Mesendoderm (in vitro differentiated cells): ENCODE measurements at regions not wholly inside any gene's neighbourhood (a gene's known extent, or its start where the extent isn't known, plus 50 kb on each side); places are given as distances from the start of the nearest gene placed in this dataset.
"Not testable (repeated sequence)": the region's sequence is repeated elsewhere in the genome, so short reads cannot be mapped to it uniquely, and the experiment has no call there.

Experiments
- DNase-seq: peaks from one replicate; pipeline ENCODE4 v3.0.0; 2013
- H2AK5ac ChIP-seq: 2 replicates; pipeline ENCODE4 v1.6.1; 2013; ENCODE audit warnings: low read length, inconsistent platforms
- H2BK120ac ChIP-seq: 2 replicates; pipeline ENCODE4 v1.6.1; 2013; ENCODE audit warnings: low read depth, mild to moderate bottlenecking, low read length, moderate library complexity, mixed read lengths
- H2BK15ac ChIP-seq: replicated peaks from 2 replicates; pipeline ENCODE4 v1.6.1; 2013; ENCODE audit warnings: low read depth, mild to moderate bottlenecking, moderate library complexity
- H2BK5ac ChIP-seq: 2 replicates; pipeline ENCODE4 v1.6.1; 2013; ENCODE audit warnings: low read length, inconsistent platforms
- H3K18ac ChIP-seq: 2 replicates; pipeline ENCODE4 v1.6.1; 2013; ENCODE audit warnings: mild to moderate bottlenecking, low read length, mixed read lengths
- H3K23ac ChIP-seq: one replicate; pipeline ENCODE4 v1.6.1; 2013; ENCODE audit warnings: low read length
- H3K27ac ChIP-seq: 2 replicates; pipeline ENCODE4 v1.5.1; 2013; ENCODE audit warnings: low read depth, mild to moderate bottlenecking, inconsistent platforms, low read length, moderate library complexity
- H3K27me3 ChIP-seq: 2 replicates; pipeline ENCODE4 v1.6.1; 2013; ENCODE audit warnings: low read length, control low read depth, mild to moderate bottlenecking, inconsistent platforms; ENCODE audit not compliant: insufficient read depth, poor library complexity
- H3K36me3 ChIP-seq: 2 replicates; pipeline ENCODE4 v1.6.1; 2013; ENCODE audit warnings: low read length, inconsistent platforms; ENCODE audit not compliant: control insufficient read depth, insufficient read depth
- H3K4ac ChIP-seq: one replicate; pipeline ENCODE4 v1.6.1; 2013; ENCODE audit warnings: low read depth, mild to moderate bottlenecking, low read length, moderate library complexity
- H3K4me1 ChIP-seq: 2 replicates; pipeline ENCODE4 v1.6.1; 2013; ENCODE audit warnings: low read depth, low read length, inconsistent platforms; ENCODE audit not compliant: control insufficient read depth
- H3K4me2 ChIP-seq: 2 replicates; pipeline ENCODE4 v1.6.1; 2013; ENCODE audit warnings: low read length
- H3K4me3 ChIP-seq: 2 replicates; pipeline ENCODE4 v1.5.1; 2013; ENCODE audit warnings: mild to moderate bottlenecking, low read length
- H3K56ac ChIP-seq: one replicate; pipeline ENCODE4 v1.6.1; 2013; ENCODE audit warnings: low read length
- H3K79me1 ChIP-seq: 2 replicates; pipeline ENCODE4 v1.6.1; 2013; ENCODE audit warnings: low read length, inconsistent platforms
- H3K79me2 ChIP-seq: 2 replicates; pipeline ENCODE4 v1.6.1; 2013; ENCODE audit warnings: mild to moderate bottlenecking, low read length; ENCODE audit not compliant: control insufficient read depth, insufficient read depth
- H3K9ac ChIP-seq: 2 replicates; pipeline ENCODE4 v1.6.1; 2013; ENCODE audit warnings: low read length, inconsistent platforms
- H4K5ac ChIP-seq: one replicate; pipeline ENCODE4 v1.6.1; 2013; ENCODE audit warnings: low read length
- H4K8ac ChIP-seq: one replicate; pipeline ENCODE4 v1.6.1; 2013; ENCODE audit warnings: low read depth, mild to moderate bottlenecking, control low read depth, low read length, moderate library complexity
- WGBS: extraction: QIAGEN DNeasy Blood & Tissue Kit; methylation state at CpG from one replicate; pipeline ENCODE4 v1.1.7; 2013; ENCODE audit warnings: low lambda C conversion rate, missing lambda C conversion rate; ENCODE audit not compliant: insufficient coverage; ENCODE audit errors: extremely low coverage; 5-methylcytosine and 5-hydroxymethylcytosine counted together

GRCh38 chr14:105622329-105622955 is 96.1 kb downstream of the TMEM121 start:
- no peak overlapping the region for H3K9ac ChIP-seq
- H3K4ac ChIP-seq: no peak overlapping the region
- H3K23ac ChIP-seq: no peak overlapping the region
- H2AK5ac ChIP-seq: no peak overlapping the region
- no peaks in the 10 kb centered on the region for H3K4me1 ChIP-seq
- H3K56ac ChIP-seq: no peak overlapping the region
- no peak for DNase-seq
- H4K8ac ChIP-seq: no peak overlapping the region
- H2BK5ac ChIP-seq: no peak overlapping the region
- no peaks in the 10 kb centered on the region for H3K79me2 ChIP-seq
- H2BK120ac ChIP-seq: no peak overlapping the region
- H3K27me3 ChIP-seq: no peaks in the 10 kb centered on the region
- H3K36me3 ChIP-seq: no peaks in the 10 kb centered on the region
- no peak overlapping the region for H3K4me2 ChIP-seq
- H4K5ac ChIP-seq: no peak overlapping the region
- WGBS: no CpG with 5 or more reads among the region's 12 CpGs
- no peak overlapping the region for H3K27ac ChIP-seq
- no peaks in the 10 kb centered on the region for H3K79me1 ChIP-seq
- H2BK15ac ChIP-seq: no peak overlapping the region
- H3K18ac ChIP-seq: no peak overlapping the region
- H3K4me3 ChIP-seq: no peak overlapping the region

- not testable (repeated sequence) for H3K27me3 ChIP-seq, H3K56ac ChIP-seq, H2BK15ac ChIP-seq, H3K79me2 ChIP-seq, H3K4me1 ChIP-seq, H4K8ac ChIP-seq, H3K27ac ChIP-seq, H3K9ac ChIP-seq, H3K4me2 ChIP-seq, H3K18ac ChIP-seq, H3K23ac ChIP-seq, H3K4me3 ChIP-seq, H2AK5ac ChIP-seq, H3K4ac ChIP-seq, H3K79me1 ChIP-seq, H4K5ac ChIP-seq, DNase-seq, H3K36me3 ChIP-seq, H2BK5ac ChIP-seq, H2BK120ac ChIP-seq
- no CpG with 5 or more reads among the region's 14 CpGs for WGBS
These were observed 96.8 kb downstream of the TMEM121 start for GRCh38 chr14:105623178-105623577.

GRCh38 chr14:105624346-105624745 is 98.0 kb downstream of the TMEM121 start:
- H2BK15ac ChIP-seq, H3K4me2 ChIP-seq, H3K36me3 ChIP-seq, H3K4me3 ChIP-seq, H3K56ac ChIP-seq, H3K79me2 ChIP-seq, H3K9ac ChIP-seq, H4K8ac ChIP-seq, H2BK5ac ChIP-seq, H3K4me1 ChIP-seq, H3K23ac ChIP-seq, H2BK120ac ChIP-seq, H4K5ac ChIP-seq, H3K18ac ChIP-seq, DNase-seq, H3K79me1 ChIP-seq, H3K27me3 ChIP-seq, H3K4ac ChIP-seq, H3K27ac ChIP-seq, H2AK5ac ChIP-seq: not testable (repeated sequence)
- no CpG with 5 or more reads among the region's 22 CpGs for WGBS

GRCh38 chr14:105624749-105625434 is 98.5 kb downstream of the TMEM121 start:
- not testable (repeated sequence) for H3K4me3 ChIP-seq, H2AK5ac ChIP-seq, H4K5ac ChIP-seq, H3K18ac ChIP-seq, H3K4me2 ChIP-seq, H2BK5ac ChIP-seq, H2BK15ac ChIP-seq, H3K23ac ChIP-seq, H3K4ac ChIP-seq, H3K4me1 ChIP-seq, H3K9ac ChIP-seq, H4K8ac ChIP-seq, H3K56ac ChIP-seq, H3K27me3 ChIP-seq, H3K27ac ChIP-seq, H2BK120ac ChIP-seq, H3K36me3 ChIP-seq, H3K79me1 ChIP-seq, DNase-seq, H3K79me2 ChIP-seq
- no CpG with 5 or more reads among the region's 25 CpGs for WGBS

GRCh38 chr14:105625448-105625847 is 99.1 kb downstream of the TMEM121 start:
- H2BK120ac ChIP-seq, H3K18ac ChIP-seq, H2BK15ac ChIP-seq, H3K23ac ChIP-seq, H3K56ac ChIP-seq, H3K27me3 ChIP-seq, H3K79me1 ChIP-seq, DNase-seq, H3K36me3 ChIP-seq, H3K79me2 ChIP-seq, H3K4me1 ChIP-seq, H3K4ac ChIP-seq, H2AK5ac ChIP-seq, H2BK5ac ChIP-seq, H4K5ac ChIP-seq, H3K9ac ChIP-seq, H3K4me3 ChIP-seq, H3K27ac ChIP-seq, H3K4me2 ChIP-seq, H4K8ac ChIP-seq: not testable (repeated sequence)
- WGBS: no CpG with 5 or more reads among the region's 9 CpGs

GRCh38 chr14:105626111-105626510 is 99.7 kb downstream of the TMEM121 start:
- H3K4me1 ChIP-seq, DNase-seq: not testable (repeated sequence)
- WGBS: no CpG with 5 or more reads among the region's 15 CpGs

More at GRCh38 chr14:105626111-105626510, 99.7 kb downstream of the TMEM121 start:
- H2AK5ac ChIP-seq, H3K4ac ChIP-seq, H2BK5ac ChIP-seq, H4K8ac ChIP-seq, H3K27me3 ChIP-seq, H3K18ac ChIP-seq, H3K4me3 ChIP-seq, H2BK120ac ChIP-seq, H2BK15ac ChIP-seq, H3K27ac ChIP-seq, H3K56ac ChIP-seq, H3K79me2 ChIP-seq, H4K5ac ChIP-seq, H3K4me2 ChIP-seq, H3K36me3 ChIP-seq, H3K23ac ChIP-seq, H3K9ac ChIP-seq, H3K79me1 ChIP-seq: not testable (repeated sequence)
